Cerebellar cortex (tissue), 1 donor: ENCODE measurements at regions not wholly inside any gene's neighbourhood (a gene's known extent, or its start where the extent isn't known, plus 50 kb on each side); places are given as distances from the start of the nearest gene placed in this dataset.

Source experiments
- DNase-seq: peaks from one replicate; pipeline ENCODE4 v3.0.0-alpha.2; 2015; ENCODE audit warnings: low spot score

DNA sequence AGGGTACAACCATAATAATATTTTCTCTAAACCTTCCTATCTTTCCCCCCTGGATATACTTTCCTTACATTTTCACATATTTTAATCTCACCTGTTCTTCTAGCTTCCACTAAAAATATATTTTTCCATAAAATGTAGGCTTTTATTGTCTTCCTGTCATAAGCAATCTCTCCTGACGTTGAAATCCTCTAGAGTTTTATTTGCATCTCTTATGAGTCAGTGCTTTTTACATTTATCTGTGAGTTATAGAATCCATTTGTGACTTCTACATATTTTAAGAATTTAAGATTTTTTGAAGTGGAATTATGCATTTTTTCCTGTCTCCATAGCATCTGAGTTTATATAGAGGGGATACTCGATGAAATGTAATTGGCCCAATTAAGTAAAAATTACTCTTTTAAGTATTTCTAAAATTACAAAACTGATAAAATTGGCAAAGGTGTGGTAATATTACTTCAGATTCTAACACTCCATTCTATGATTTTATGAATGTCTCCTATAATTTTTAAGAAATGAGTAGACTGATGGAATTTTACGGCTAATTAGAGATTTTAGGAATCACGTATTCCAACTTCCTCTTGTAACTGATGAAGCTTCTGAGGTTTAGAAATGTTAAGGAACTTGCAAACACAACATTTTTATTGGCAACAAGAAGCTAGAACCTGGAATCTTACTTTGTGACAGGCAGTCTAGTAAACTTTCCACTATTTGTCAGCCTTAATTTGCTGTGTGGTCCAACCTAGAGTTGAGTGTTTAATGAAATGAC is 422.9 kb upstream of the SEMA3A start:
- DNase-seq = no peak

DNA sequence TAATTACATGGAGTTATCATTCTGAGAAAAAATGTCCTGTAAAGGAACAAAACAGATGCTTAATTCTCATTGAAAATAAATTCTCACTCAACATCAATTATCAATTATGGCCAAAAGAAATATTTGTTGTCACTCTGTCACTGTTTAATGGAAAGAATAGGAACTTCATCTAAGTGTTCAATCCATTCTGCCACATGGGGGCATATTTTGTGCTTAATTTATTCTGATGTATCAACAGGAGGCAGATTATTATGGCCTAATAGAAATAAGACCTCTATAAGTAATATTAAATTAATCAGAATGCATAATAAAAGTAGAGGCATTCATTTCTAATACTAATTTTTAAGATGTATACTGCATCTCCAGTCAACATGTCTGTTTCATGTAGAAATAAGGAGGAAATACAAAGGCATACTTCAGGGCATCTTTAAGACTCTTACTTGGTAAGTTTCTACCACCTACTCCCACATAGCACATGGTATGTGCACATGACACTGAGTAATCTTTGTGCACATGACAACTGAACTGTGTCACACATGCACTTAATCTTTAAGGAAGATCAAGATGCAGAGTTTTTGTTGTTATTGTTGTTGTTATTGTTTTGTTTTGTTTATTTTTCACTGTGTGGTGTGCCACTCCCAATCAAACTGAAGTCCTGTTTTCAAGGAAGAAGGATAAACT is 420.4 kb upstream of the SEMA3A start:
- no peak for DNase-seq

DNA sequence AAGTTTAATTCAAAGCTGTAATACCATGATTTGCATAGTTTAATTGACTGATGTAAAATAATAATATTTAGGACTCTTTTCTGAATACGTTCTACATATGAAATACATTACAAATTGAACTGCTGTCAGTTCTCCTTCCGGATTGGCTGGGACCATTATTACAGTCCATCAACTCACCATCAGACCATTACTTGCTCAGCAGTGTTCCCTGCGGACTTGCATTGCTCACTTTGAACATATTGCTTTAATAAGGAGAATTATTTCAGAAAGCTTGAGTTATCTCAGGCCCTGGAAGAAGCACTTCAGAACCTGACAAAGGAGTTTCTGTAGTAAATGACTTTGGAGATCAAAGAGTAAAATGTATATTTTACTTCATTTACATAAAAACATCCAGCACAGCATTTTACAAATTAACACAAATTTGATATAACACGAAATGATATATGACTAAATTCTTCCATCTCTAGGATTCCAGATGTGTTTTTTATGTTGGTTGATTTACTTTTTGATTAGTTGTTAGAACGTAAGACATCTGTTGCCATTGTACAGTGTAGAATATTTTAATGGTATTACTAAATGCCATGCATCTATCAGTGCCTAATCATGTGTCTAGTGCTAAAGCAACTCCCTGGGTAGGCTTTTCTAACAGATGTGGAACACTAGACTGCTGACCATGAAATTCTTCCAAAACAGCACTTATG is 418.5 kb upstream of the SEMA3A start:
- DNase-seq = no peak

DNA sequence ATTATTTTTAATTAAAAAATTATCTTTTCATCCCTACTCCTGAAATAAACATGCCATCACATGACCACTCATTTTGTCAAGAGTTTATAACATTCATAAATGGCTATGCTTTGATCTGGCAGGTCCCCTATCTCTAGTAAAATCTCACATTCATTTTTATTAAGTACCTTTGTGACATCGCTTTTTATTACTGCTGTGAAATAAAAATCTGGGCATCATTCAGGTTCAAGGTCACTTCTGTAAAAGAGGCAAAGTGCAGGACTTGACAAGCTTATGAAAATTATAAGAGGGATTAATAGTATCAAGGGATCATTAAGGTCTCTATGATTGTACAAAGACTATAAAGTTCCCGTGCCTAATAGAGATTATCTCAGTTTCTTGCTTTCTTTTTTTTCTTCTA is 416.8 kb upstream of the SEMA3A start:
- no peak for DNase-seq

DNA sequence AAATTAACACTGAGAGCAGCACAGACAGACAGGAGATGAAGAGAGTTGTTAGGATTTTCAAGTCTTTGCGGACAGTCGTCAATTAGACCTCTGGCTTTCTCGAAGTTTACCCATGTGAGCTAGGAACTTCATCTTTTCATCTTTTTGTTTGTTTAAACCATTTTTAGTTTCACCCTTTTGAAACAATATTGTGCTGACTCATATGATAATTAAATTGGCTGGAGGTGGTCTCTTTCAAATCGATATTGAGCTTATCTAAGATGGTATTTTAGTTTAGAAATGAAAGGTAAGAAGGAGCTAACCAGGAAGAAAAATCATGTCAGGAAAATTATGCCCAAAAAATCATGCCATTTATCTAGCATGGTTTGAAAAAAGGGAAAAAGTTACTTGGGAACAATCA is 415.8 kb upstream of the SEMA3A start:
- no peak for DNase-seq

DNA sequence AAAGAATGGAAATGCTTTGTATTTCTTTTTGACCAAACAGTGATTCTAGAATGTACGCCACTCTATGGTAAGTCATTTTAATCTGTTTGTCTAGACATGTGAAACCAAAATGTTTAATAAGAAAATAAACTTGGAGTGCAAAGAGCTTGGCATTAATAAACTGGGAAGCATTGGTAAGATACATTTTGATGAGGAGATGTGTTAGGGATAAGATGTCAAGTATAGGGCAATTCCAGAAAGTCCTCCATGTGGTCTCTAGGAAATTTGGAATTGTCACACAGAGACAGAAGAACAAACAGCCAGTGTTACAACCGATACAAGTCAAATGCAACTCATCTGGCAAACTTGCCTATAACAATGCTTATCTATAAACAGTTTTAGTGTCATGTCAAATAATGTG is 410.7 kb upstream of the SEMA3A start:
- DNase-seq = no peak

DNA sequence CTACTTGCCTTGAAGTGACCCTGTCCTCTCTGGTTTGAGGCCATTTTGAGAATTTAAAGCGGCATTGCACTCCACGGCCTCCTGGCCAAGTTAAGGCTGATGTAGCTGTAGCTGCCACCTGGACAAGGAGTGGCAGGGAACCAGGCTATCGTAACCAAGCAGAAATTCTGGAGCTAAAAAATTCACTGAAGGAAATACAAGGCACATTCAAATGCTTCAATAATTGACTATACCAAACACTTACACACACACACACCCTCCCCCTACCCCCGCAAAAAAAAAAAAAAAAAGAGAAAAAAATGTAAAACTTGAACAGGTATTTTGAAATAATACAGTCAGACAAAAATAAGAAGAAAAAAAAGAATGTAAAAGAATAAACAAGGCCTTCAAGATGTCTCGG is 409.0 kb upstream of the SEMA3A start:
- no peak for DNase-seq

DNA sequence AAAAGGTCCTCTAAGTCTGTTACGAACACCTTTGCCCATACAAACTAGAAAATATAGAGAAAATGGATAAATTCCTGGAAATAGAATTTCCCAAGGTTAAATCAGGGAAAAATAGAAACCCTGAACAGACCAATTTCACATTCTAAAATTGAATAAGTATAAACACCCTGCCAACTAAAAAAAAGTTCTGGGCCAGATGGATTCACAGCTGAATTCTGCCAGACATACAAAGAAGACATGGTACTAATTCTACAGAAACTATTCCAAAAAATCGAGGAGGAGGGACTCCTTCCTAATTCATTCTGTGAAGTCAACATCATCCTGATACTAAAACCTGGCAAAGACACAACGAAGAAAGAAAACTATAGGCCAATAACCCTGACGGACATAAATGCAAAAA is 400.4 kb upstream of the SEMA3A start:
- DNase-seq = no peak

DNA sequence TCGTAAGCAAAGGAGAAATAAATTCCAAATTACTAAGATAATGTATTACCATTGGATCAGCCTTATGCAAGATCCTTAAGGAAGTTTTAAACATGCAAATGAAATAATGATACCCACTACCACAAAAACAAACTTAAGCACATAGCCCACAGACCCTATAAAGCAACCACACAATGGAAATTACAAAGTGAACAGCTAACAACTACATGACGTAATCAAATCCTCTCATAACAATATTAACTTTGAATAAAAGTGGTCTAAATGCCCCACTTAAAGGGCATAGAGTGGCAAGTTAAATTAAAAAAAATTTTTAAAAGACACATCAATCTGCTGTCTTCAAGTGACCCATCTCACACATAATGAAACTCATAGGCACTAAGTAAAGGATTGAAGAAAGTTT is 397.3 kb upstream of the SEMA3A start:
- no peak for DNase-seq

DNA sequence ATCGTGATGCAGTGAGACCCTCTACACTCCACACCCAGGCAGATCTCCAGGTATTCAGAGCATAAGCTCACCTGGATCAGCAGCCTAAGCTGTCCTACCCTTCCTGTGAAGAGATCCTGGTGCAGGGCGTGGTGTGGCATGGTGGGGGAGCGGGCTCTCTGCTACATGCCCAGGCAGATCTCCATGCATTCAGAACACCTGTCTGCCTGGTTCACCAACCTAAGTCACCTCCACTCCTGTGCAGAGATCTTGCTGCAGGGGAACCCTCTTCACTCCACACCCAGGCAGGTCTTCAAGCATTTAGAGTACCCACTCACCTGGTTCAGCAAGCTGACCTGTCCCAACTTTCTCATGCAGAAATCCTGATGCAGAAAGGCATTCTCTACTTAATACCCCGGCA is 394.4 kb upstream of the SEMA3A start:
- no peak for DNase-seq

DNA sequence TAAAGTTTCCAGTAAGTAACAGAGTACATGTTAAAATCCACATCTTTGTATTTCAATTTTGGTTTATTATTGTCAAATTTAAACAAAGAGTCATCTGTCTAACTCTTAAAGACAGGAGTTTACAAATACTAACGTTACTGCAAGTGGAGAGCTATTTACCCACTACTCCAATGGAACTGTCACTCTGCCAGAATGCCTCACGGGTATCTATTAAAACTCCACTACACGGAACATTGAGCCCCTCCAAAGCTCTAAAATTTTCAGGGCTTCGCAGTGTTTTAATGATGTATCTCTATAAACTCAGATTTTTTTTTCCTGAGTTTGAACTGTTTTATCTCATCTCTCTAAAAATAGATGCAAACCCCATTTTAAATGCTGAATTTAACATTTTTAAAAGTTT is 388.7 kb upstream of the SEMA3A start:
- no peak for DNase-seq

DNA sequence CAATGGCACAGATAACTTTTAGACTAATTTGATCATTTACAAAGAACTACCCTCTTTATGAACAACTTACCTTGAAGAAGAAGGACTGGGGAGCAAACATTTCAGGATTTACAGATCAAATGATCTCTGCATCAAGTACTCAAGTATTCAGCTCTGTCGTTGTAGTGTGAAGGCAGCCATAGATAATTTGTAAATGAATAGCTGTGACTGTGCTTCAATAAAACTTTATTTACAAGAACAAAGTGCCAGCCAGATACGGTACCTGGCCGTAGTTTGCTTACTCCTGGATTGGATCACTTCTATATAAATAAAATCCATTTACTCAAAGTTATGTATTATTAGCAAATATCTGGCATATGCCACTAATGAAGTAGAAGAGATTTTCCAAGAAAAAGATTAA is 388.2 kb upstream of the SEMA3A start:
- no peak for DNase-seq

DNA sequence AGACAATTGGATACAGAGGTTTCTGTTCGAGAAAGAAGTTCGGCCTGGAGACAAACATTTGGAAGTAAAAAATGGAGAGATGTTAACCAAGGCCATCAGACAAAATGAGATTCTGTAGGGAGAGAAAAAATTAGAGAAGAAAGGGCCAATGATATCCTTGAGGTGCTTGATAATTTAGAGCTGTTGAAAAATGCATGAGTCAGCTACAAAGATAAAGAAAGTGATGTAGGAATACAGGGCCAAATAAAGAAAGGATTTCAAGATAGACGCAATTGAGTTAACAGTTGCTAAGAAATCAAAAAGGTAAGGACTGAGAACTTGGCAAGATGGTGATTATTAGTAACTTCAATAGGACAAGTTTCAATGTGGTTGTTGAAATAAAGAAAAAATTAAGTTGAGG is 384.2 kb upstream of the SEMA3A start:
- DNase-seq = no peak

DNA sequence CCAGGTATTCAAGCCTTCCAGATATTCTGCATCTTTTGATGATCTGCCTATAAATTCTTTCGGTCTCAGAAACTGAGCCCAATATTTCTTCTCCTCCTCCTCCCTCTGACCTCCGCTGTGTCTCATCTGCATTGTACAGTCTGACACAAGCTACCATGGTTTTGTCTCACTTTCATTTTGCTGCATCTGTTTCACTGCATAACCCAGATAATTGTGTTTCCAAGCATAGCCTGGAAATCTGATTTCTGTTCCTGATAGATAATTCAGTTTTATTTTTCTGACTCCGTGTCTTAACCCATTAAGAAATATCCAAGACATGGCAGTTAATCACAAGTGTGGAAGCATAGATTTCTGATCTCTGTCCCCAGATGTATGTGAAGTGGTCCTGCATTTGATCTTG is 374.2 kb upstream of the SEMA3A start:
- no peak for DNase-seq

DNA sequence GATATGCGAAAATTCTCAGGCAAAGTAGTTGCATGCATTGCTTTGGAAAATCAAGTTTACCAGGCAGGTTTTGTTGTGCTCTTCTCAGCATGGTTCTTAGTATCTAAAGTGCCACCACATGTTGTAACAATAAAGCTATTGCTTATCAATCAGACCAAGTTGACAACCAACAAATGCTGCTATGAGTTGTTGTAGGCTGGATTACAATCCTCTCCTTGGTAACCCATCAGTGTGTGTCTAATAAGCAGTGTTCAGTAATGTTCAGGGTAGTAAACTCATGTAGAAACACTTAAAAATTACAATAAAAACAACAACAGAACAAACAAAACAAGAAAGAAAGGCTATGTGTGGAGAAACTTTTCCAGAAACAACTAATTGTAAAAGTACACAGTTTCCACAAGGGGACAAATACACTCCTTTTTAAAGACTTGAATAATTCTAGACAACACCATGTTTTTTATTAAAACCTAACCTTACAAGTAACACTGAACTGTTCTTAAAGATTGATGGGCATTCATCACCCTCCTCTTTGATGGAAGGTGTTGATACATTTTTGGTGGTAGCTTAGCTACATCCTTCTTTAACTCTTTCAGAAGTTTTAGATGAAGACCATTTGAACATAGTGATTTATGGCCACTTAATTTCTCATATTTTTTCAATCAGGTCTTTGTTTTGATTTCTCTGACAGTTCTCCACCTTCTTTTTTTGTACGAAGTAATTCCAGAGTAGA is 370.9 kb upstream of the SEMA3A start:
- DNase-seq = no peak

DNA sequence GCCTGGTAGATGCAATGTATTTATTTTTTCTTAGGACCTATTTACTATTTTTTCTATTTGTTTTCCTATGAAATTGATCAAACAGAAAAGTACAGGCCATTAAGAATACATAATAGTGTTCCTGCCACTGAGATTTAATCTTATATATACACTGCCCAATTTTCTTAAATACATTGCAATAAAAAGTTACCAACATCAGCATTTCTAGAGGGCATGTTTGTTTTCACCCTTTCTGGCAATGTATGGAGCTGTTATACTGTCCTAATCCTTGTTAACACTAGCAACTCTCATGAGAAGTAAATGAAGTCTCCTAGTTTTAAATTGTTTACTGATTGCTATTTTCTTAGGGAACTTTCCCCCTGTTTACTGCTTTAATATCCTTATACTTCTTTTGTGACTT is 359.1 kb upstream of the SEMA3A start:
- DNase-seq = no peak

DNA sequence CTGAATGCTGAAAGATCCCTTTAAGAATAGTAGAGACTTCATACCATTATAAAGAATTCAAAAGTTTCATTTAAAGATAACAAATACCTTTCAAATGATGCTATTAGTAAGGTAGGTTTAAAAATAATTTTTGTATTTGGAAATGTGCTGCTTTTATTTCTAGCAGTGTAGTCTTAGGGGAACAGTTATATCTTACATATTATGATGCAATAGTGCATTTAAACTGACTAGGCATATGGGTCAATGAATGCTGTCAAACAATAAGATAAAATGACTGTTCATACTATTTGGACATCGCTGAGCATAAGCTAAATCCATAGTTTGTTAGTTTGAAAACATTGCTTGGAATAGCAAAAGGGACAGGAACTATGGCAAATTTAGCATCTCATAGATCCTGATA is 354.8 kb upstream of the SEMA3A start:
- no peak for DNase-seq

DNA sequence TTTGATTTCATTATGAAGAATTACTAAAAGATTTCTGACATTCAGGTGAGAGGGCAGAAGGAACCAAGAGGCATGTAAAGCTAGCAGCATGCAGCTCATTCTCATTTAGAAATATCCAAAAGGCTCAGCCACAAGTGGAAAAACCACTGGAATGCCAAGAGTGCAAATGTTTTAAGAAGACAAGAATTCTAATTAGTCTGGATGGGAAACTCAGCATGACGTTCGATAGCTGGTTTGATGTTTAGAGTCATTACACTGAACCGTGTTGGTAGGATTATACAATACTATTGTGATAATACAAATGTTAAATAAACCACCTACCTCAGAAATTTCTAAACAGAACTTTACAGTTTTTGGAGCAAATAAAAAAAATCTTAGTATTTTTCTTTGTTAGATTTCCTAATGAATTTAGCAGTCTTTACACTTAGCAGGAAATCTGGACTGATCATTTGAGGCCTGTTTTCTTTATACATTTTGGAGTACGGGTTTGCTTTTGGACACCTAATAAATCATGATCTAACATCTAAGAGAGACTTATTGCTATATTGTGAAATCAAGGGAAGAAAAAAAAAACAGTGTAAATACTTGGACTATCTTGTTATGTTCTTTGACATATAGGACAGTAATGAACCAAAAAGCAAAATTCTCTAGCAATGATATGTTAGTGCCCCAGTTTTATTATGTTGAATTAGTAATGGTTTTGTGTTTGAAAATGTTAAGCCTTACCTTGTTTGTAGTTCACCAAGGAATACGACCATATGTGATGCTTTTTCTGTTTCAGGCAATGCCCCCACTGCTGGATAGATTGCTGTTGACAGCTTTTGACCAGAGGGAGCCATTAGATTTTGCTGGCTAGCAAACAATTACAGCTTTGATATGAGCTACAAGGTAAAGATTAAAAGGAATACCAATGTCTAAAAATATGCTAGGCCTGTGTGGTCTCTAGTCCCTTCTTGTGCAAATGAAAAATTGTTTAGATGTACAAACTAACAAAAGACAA is 354.1 kb upstream of the SEMA3A start:
- no peak for DNase-seq

DNA sequence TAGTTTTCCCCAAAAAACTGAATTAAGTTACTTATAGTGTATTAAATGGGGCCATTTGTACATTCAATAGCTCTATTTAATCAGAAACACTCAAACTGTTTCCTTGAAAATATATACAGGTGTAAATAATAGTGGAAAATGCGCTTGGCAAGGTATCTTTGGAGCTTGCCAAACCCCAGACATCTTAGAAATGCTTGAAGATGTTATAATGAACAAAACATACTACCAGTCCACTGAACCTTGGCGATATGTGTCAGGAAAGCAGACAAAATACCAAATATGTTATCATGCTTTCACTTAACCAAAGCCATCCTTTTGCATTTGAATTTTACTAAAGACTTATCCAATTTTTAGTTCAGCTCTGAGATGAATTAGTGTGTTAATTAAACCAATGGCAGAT is 352.7 kb upstream of the SEMA3A start:
- DNase-seq = no peak

DNA sequence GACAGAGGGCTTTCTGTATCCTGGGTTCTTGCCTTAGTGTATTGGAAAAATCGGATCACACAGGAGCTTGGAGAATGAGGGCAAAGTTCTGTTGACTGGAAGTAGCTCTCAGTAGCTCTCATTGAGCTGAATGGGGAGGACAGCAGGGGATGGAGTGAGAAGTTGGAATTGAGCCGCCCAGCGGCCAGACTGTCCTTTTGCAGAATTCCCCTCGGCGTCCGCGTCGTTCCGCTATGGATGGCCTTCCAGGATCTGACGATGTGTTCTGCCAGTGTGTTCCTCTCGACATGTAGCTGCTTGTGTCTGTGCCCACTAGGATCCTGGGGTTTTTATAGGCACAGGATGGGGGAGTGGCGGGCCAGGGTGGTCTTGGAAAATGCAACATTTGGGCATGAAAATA is 351.8 kb upstream of the SEMA3A start:
- no peak for DNase-seq

DNA sequence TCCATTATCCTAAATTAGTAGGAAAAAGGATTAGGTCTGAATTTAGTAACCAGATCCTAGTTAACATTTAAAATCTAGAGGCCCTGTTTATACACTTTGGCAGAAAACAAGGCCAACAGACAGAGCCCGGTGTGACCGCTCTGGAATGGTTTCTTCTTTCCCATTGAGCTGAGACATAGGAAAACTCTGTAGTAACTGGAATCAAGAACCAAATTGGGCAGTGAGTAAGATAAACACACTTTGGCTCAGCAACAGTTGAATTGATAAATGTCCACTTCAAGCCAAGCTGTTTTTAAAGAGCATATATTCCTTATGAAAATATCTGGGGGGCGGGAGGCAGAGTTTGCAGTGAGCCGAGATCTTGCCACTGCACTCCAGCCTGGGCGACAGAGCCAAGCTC is 343.7 kb upstream of the SEMA3A start:
- DNase-seq = no peak
